Large intestine (tissue), 3 donors: ENCODE measurements at regions not wholly inside any gene's neighbourhood (a gene's known extent, or its start where the extent isn't known, plus 50 kb on each side); places are given as distances from the start of the nearest gene placed in this dataset.
A peak's percentile ranks its signal among the peaks of the same experiment; 100 is the strongest.
"Not testable (repeated sequence)": the region's sequence is repeated elsewhere in the genome, so short reads cannot be mapped to it uniquely, and the experiment has no call there.

ENCODE experiments used
- DNase-seq, 2 donors: peaks; one replicate each; pipeline versions ENCODE4 v3.0.0 to v3.0.0-alpha.2; 2013
- H3K27ac ChIP-seq: one replicate; pipeline ENCODE4 v1.5.1; 2013; ENCODE audit warnings: low read length
- H3K27me3 ChIP-seq: 2 replicates; pipeline ENCODE4 v1.6.1; 2013; ENCODE audit warnings: low read length; ENCODE audit not compliant: control insufficient read depth, insufficient read depth
- H3K36me3 ChIP-seq: 2 replicates; pipeline ENCODE4 v1.6.1; 2013; ENCODE audit warnings: low read length; ENCODE audit not compliant: control insufficient read depth, insufficient read depth
- H3K4me1 ChIP-seq: one replicate; pipeline ENCODE4 v1.6.1; 2013; ENCODE audit warnings: low read length; ENCODE audit not compliant: control insufficient read depth, insufficient read depth
- H3K4me3 ChIP-seq: one replicate; pipeline ENCODE4 v1.5.1; 2013; ENCODE audit warnings: low read length
- H3K9me3 ChIP-seq: one replicate; pipeline ENCODE4 v1.6.1; 2013; ENCODE audit warnings: mild to moderate bottlenecking, low read depth, low read length, moderate library complexity; ENCODE audit not compliant: control insufficient read depth
- WGBS: methylation state at CpG from one replicate; pipeline ENCODE4 v1.1.5; 2013; ENCODE audit warnings: low lambda C conversion rate; ENCODE audit not compliant: insufficient coverage; 5-methylcytosine and 5-hydroxymethylcytosine counted together

DNA sequence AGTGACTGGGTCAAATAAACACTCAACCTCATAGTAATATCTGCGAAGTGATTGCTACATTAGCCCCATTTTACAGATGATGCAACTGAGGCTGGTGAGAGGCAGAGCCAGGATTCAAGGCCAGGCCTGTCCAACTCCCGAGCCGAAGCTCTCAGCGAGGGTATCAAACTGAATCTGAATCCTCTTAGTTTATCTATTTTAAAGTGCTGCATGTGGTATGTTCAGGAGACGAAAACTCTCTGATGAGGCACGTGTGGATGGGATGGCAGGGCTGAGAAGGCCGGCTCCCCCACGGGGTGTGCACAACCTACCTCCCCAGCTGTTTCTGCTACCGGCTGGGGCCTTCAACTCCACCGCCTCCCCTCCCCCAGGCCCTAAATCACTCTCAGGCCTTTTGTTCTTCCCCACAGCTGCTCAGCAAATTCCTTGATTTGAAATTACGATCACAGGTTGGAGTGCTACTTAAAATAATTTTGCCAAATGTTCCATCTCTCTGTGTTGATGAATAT is 171.8 kb downstream of the TOMM20 start:
- H3K27ac ChIP-seq, result peak overlapping the region; percentile 96
- H3K4me1 ChIP-seq, result peaks cover 82% of the 10 kb centered on the region
- no peaks in the 10 kb centered on the region for H3K36me3 ChIP-seq
- H3K27me3 ChIP-seq, result no peaks in the 10 kb centered on the region
- H3K4me3 ChIP-seq, result no peak overlapping the region
- no peak for DNase-seq
- 100% methylated on average over 1 of the region's 11 CpGs for WGBS
- no peaks in the 10 kb centered on the region for H3K9me3 ChIP-seq

DNA sequence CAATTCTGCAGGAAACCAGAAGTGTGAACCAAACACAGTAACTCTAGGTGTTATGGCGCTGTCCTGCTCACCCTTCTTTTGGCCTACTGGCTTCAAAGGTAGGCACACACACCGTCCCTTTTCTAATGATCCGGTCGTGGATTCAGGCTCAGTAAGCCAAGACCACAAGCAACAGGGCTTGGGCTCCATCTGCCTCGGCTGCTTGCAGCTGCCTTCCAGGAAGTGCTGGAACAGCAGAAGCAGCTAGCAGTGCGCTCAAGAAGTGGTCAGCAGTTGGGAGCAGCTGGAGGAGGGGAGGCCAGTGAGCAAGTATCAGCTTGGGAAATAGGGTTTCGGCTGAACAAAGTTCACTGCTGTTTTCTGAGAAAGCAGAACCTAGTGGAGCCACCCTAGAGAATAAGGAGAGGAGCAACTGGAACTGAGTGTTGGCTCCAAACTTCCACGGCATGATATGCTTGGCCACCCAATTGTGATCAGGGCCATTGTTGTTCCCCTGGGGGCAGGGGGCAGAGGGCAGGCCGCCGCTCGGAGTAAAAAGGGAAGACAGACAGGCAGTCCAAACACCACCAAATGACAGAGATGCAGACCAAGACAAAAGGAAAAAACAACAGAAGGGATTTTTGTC is 173.4 kb downstream of the TOMM20 start:
- DNase-seq, result peak; percentile 94 to 97
- no peak overlapping the region for H3K4me3 ChIP-seq
- WGBS, result no CpG with 5 or more reads among the region's 11 CpGs
- H3K9me3 ChIP-seq, result no peaks in the 10 kb centered on the region
- H3K27me3 ChIP-seq, result no peaks in the 10 kb centered on the region
- H3K4me1 ChIP-seq, result peaks cover 67% of the 10 kb centered on the region
- peak overlapping the region; percentile 96 for H3K27ac ChIP-seq
- H3K36me3 ChIP-seq, result no peaks in the 10 kb centered on the region

DNA sequence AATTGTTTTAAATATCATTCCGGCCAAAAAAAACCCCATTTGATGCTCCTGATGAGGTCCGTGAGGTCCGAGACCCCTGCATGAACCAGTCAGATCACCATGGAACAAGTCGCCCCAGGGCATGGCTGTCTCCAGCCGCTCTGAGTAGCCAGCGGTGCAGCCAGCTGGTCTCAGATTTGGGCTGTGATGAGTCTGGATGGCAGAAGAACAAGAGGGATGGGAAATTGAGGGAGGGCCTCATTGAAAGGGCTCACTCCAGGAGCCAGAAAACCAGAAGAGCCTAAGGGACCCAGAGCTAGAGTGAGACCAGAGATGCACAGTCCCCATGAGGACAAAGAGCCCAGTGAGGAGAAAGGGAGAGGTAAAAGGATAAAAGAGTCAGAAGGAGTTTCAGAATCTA is 174.0 kb downstream of the TOMM20 start:
- H3K36me3 ChIP-seq, result no peaks in the 10 kb centered on the region
- no peaks in the 10 kb centered on the region for H3K9me3 ChIP-seq
- H3K4me3 ChIP-seq, result no peak overlapping the region
- H3K4me1 ChIP-seq, result peaks cover 61% of the 10 kb centered on the region
- H3K27me3 ChIP-seq, result no peaks in the 10 kb centered on the region
- WGBS, result no CpG with 5 or more reads among the region's 6 CpGs
- no peak for DNase-seq
- H3K27ac ChIP-seq, result peak overlapping the region; percentile 96

DNA sequence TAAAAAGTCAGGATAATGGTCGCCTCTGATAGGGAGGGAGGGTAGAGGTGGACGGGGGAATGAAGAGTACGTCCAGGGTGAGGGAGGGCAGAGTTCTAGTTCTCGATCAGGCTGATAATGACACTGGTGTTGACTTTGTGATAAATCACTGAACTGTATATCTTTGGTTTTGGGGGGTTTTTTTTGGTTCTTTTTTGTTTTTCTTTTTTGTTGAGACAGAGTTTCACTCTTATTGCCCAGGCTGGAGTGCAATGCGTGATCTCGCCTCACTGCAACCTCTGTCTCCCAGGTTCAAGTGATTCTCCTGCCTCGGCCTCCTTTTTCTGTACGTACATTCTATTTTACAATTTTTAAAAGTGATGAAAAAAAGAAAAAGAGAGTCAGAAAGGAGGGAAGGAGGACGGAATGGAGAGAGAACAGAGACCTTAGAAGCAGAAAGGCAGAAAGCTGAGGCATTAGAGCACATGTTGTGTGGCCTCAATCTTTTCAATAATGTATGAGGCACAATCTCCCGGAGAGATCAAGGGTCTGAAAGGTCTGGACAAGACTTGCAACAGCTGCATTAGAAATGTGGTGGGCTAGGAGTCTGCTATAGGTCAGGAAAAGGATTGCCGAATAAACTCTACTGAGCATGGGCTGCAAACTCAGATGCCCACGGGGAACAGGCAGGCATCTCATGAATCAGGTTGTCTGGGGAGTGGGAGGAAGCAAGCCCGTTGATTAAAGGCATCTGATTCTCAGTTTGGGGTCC is 174.8 kb downstream of the TOMM20 start:
- peaks cover 5% of the 10 kb centered on the region for H3K9me3 ChIP-seq
- 36% methylated on average over 5 of the region's 13 CpGs for WGBS
- no peaks in the 10 kb centered on the region for H3K27me3 ChIP-seq
- peak overlapping the region; percentile 96 for H3K27ac ChIP-seq
- H3K4me1 ChIP-seq, result peaks cover 54% of the 10 kb centered on the region
- DNase-seq, result no peak
- no peak overlapping the region for H3K4me3 ChIP-seq
- H3K36me3 ChIP-seq, result no peaks in the 10 kb centered on the region

DNA sequence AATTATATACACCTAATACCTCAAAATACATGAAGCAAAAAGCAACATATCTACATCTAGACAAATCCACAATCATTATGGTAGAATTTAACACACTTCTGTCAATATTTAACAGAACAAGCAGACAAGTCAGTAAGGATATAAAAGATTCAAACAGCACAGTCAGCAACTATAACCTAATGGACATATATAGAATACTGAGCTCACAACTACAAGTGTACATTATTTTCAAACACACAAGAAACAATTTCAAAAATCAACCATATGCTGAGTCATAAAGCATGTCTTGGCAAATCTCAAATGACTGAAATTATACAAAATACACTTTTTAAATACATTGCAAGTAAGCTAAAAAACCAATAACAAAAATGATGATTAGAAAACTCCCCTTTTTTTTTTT is 178.0 kb downstream of the TOMM20 start:
- Histone ChIP-seq H3K9me3 (peaks cover 5% of the 10 kb centered on the region), H3K4me3 (no peak overlapping the region), H3K4me1 (peaks cover 21% of the 10 kb centered on the region), H3K27me3 (no peaks in the 10 kb centered on the region), H3K36me3 (no peaks in the 10 kb centered on the region), H3K27ac (peak overlapping the region; percentile 57)
- peak in 1 of 2 donors; percentile 56 for DNase-seq

DNA sequence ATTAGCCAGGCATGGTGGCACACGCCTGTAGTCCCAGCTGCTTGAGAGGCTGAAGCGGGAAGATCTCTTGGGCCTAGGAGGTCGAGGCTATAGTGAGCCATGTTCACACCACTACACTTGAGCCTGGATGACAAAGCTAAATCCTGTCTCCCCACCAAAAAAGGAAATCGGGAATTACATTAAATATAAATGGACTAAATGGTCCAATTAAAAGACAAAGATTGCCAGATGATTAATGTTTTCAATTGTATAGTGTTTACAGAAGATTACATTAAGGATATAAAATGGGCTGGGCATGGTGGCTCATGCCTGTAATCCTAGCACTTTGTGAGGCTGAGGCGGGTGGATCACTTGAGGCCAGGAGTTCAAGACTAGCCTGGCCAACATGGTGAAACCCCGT is 179.1 kb downstream of the TOMM20 start:
- H3K27me3 ChIP-seq, H3K36me3 ChIP-seq, H3K9me3 ChIP-seq, H3K27ac ChIP-seq, H3K4me3 ChIP-seq, DNase-seq: not testable (repeated sequence)
- peaks cover 10% of the 10 kb centered on the region for H3K4me1 ChIP-seq
- WGBS, result no CpG with 5 or more reads among the region's 6 CpGs

DNA sequence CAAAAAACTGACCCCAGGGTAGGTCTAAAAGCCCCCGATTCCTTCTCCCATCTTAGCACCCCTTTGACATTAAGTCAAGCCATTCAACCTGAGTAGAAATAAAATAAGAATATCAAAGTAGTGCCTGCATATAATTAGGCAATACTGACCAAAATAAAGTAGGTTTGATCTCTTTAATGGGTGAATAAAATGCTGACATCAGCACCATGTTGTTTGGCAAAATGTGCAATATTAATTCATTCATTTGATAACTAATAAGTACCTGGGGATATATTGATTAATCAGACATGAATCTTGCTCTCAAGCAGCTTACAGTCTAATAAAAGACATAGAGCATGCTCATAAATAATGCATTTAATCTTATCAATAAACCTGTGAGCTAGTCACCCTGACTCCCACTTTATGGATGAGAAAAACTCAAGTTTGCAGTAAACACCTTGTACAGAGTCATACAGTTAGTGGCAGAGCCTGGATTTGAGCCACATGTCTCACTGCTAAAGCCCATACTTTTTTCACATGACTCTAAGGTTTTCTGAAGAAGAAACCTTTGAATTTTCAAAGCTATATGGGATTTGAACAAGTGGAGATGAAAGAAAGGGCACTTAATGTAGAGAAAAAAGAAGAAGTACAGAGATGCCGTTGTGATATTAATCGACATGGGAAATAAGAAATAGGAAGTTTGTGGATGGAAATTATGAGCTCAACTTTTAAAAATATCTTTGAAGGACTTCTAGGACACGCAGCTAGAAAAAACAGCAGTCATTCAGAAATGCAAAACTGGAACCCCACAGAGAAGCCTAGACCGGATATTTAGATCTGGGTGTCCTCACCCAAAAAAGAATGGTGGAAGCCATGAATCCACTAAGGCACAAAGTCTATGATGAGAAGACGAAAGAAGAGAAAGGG is 183.9 kb downstream of the TOMM20 start:
- H3K27ac ChIP-seq, result no peak overlapping the region
- no peaks in the 10 kb centered on the region for H3K4me1 ChIP-seq
- WGBS, result 85% methylated on average over 4 of the region's 6 CpGs
- no peak for DNase-seq
- H3K27me3 ChIP-seq, result no peaks in the 10 kb centered on the region
- peaks cover 5% of the 10 kb centered on the region for H3K9me3 ChIP-seq
- no peaks in the 10 kb centered on the region for H3K36me3 ChIP-seq
- no peak overlapping the region for H3K4me3 ChIP-seq

DNA sequence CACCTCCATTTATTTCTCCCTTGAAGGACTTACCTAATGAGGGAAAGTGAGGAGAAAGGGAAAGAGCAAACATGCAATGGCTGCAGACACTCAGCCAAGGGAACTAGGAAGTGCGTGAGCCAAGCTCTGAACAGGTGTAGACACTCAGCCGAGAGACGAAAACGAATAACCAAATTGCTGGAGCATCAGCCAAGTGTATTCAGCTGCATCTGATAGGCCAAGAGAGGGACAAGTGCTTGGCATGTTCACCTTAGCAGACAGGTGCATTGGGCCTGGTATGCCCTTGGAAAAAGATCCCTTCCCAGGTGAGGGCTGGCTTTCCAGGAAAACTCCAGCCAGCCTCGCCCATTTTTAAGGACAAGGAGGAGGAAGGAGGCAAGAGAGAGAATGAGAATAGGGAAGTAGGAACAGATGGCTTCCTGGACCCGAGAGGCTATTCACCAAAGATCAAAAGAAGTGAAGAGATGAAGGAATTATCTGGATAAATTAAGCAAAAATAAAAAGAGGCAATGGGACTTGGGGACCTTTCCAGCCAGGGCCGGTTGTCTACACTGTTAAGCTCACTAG is 184.7 kb downstream of the TOMM20 start:
- Histone ChIP-seq H3K27ac (no peak overlapping the region), H3K4me1 (no peaks in the 10 kb centered on the region), H3K4me3 (no peak overlapping the region), H3K9me3 (no peaks in the 10 kb centered on the region), H3K36me3 (no peaks in the 10 kb centered on the region), H3K27me3 (no peaks in the 10 kb centered on the region)
- DNase-seq, result no peak
- 50% methylated on average over 2 of the region's 7 CpGs for WGBS

DNA sequence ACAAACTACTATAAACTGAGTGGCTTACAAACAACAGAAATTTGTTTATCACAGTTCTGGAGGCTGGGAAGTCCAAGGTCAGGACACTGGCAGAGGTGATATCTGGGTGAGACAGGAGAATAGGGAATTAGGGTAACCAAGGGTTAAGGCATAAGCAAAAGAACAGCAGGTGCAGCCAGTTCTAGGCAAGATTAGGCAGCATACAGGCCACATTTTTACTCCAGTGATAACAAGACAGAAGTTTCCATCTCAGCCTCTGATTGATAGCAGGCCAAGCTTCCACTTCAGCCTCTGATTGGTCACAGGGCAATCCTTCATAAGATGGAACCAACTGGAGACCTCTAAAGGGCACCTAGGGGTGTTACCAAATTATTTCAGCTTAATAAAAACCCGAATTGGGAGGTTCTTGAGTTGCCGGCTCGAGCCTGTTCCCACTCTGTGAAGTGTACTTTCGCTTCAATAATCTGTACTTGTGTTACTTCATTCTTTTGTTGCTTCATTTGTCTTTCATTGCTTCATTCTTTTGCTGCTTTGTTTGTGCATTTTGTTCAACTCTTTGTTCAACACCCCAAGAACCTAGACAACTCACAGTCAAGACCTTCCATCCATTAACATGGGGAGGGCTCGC is 185.6 kb downstream of the TOMM20 start:
- H3K27ac ChIP-seq, result no peak overlapping the region
- 100% methylated on average over 4 of the region's 5 CpGs for WGBS
- H3K4me1 ChIP-seq, result no peaks in the 10 kb centered on the region
- H3K36me3 ChIP-seq, result no peaks in the 10 kb centered on the region
- H3K4me3 ChIP-seq, result no peak overlapping the region
- H3K27me3 ChIP-seq, result no peaks in the 10 kb centered on the region
- H3K9me3 ChIP-seq, result no peaks in the 10 kb centered on the region
- DNase-seq, result no peak

DNA sequence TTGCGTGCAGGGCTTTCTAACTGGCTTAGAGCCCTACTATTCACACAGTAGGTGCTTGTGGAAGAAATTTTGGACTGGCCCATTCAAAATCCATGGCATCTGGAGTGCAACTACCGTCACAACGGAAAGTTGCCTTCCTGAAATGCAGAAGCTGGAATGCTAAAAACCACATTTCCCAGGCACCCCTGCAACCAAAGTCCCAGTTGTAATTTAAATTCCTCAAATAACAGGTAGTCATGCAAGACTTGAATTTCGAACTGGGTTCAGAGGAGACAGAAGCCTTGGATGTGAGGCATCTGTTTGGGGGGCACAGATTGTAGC is 186.7 kb downstream of the TOMM20 start:
- no CpG with 5 or more reads among the region's 4 CpGs for WGBS
- H3K4me1 ChIP-seq, result no peaks in the 10 kb centered on the region
- no peak for DNase-seq
- no peaks in the 10 kb centered on the region for H3K27me3 ChIP-seq
- no peaks in the 10 kb centered on the region for H3K9me3 ChIP-seq
- H3K36me3 ChIP-seq, result no peaks in the 10 kb centered on the region
- no peak overlapping the region for H3K27ac ChIP-seq
- H3K4me3 ChIP-seq, result no peak overlapping the region
